Mesothelial cell of epicardium (in vitro differentiated cells): ENCODE measurements at regions not wholly inside any gene's neighbourhood (a gene's known extent, or its start where the extent isn't known, plus 50 kb on each side); places are given as distances from the start of the nearest gene placed in this dataset.

Source experiments
- DNase-seq, 2 experiments: peaks; one replicate each; pipeline ENCODE4 v3.0.0; 2021; ENCODE audit warnings: low spot score in 2 of 2; ENCODE audit not compliant: unreplicated experiment in 2 of 2
- H3K27ac Mint-ChIP-seq: 2 replicates; pipeline ENCODE4 v1.8.0; 2021; ENCODE audit warnings: mixed read lengths
- H3K27me3 Mint-ChIP-seq: 2 replicates; pipeline ENCODE4 v1.8.0; 2021; ENCODE audit warnings: low read depth, mixed read lengths
- H3K36me3 Mint-ChIP-seq: 2 replicates; pipeline ENCODE4 v1.8.0; 2021; ENCODE audit warnings: mixed read lengths
- H3K4me1 Mint-ChIP-seq: 2 replicates; pipeline ENCODE4 v1.8.0; 2021; ENCODE audit warnings: mixed read lengths
- H3K4me3 Mint-ChIP-seq: 2 replicates; pipeline ENCODE4 v1.8.0; 2021; ENCODE audit warnings: mild to moderate bottlenecking, moderate library complexity, mixed read lengths
- H3K9me3 Mint-ChIP-seq: 2 replicates; pipeline ENCODE4 v1.8.0; 2021; ENCODE audit warnings: mixed read lengths
- TF ChIP-seq, protein P1 (sequence below): fragments of 200-600 bp; sonication (generic); IDR thresholded peaks from one replicate; pipeline ENCODE4 v1.5.0; 2021; ENCODE audit warnings: antibody characterized with exemption; ENCODE audit not compliant: unreplicated experiment

DNA sequence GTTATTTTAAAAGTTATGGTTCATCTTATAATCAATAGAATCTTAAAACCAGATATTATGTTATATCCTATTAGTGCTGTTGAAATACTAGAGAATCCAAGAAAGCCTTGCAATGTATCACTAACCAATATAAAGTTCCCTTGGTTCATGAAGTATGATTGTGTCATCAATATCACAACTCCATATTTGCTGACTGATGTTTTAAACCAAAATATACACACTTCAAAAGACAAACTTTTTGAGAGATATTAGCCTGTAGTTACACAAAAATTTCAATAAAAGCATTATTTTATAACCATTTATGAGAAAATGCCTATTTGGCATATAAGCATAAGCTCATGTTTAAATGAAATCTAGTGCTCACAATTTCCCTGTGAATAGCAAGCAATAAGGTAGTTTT is 198.6 kb downstream of the CENPC start:
- Mint-ChIP-seq H3K27me3 (peaks cover 16% of the 10 kb centered on the region), H3K9me3 (peaks cover 5% of the 10 kb centered on the region), H3K36me3 (no peaks in the 10 kb centered on the region), H3K4me1 (peaks cover 26% of the 10 kb centered on the region), H3K27ac (no peak overlapping the region), H3K4me3 (no peak overlapping the region)
- no peak for DNase-seq
- TF ChIP-seq, protein P1, sequence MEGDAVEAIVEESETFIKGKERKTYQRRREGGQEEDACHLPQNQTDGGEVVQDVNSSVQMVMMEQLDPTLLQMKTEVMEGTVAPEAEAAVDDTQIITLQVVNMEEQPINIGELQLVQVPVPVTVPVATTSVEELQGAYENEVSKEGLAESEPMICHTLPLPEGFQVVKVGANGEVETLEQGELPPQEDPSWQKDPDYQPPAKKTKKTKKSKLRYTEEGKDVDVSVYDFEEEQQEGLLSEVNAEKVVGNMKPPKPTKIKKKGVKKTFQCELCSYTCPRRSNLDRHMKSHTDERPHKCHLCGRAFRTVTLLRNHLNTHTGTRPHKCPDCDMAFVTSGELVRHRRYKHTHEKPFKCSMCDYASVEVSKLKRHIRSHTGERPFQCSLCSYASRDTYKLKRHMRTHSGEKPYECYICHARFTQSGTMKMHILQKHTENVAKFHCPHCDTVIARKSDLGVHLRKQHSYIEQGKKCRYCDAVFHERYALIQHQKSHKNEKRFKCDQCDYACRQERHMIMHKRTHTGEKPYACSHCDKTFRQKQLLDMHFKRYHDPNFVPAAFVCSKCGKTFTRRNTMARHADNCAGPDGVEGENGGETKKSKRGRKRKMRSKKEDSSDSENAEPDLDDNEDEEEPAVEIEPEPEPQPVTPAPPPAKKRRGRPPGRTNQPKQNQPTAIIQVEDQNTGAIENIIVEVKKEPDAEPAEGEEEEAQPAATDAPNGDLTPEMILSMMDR = no peak

GRCh38 chr4:67344594-67345380 is 200.5 kb downstream of the CENPC start:
- Mint-ChIP-seq H3K4me1 (peaks cover 26% of the 10 kb centered on the region), H3K36me3 (no peaks in the 10 kb centered on the region), H3K9me3 (no peaks in the 10 kb centered on the region), H3K4me3 (no peak overlapping the region), H3K27me3 (peaks cover 21% of the 10 kb centered on the region), H3K27ac (no peak overlapping the region)
- TF ChIP-seq, protein P1 = no peak
- no peak for DNase-seq

- no peak for DNase-seq
- H3K27ac Mint-ChIP-seq = peak overlapping the region; percentile 26
- peaks cover 19% of the 10 kb centered on the region for H3K27me3 Mint-ChIP-seq
- H3K36me3 Mint-ChIP-seq = no peaks in the 10 kb centered on the region
- H3K4me3 Mint-ChIP-seq = no peak overlapping the region
- TF ChIP-seq, protein P1 = no peak
- H3K9me3 Mint-ChIP-seq = no peaks in the 10 kb centered on the region
- peaks cover 26% of the 10 kb centered on the region for H3K4me1 Mint-ChIP-seq
These were observed 202.1 kb downstream of the CENPC start for GRCh38 chr4:67343199-67343598.

- H3K36me3 Mint-ChIP-seq = no peaks in the 10 kb centered on the region
- TF ChIP-seq, protein P1 = no peak
- H3K4me3 Mint-ChIP-seq = no peak overlapping the region
- peaks cover 2% of the 10 kb centered on the region for H3K9me3 Mint-ChIP-seq
- peaks cover 17% of the 10 kb centered on the region for H3K27me3 Mint-ChIP-seq
- H3K27ac Mint-ChIP-seq = no peak overlapping the region
- peaks cover 26% of the 10 kb centered on the region for H3K4me1 Mint-ChIP-seq
- no peak for DNase-seq
These were observed 203.0 kb downstream of the CENPC start for GRCh38 chr4:67342291-67342690.

DNA sequence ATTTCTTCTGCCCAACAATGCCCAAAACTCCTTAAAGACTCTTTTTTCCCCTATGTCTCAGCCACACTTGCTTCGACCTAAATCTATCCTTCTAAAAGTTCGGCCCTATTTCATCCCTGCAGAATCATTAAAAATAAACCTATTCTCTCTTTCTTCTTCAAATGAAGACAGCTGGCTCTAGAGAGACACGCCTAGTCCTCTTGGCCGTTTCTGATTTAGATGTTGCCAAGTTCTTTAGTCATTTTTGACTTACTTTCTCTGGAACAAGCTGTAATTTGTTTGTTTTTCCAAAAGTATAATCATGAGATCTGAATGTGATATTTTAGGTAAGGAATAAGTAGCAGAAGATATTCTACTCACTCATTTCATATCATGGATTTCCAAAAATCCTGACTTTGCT is 211.6 kb downstream of the CENPC start:
- no peak overlapping the region for H3K27ac Mint-ChIP-seq
- TF ChIP-seq, protein P1 = no peak
- peaks cover 3% of the 10 kb centered on the region for H3K36me3 Mint-ChIP-seq
- H3K27me3 Mint-ChIP-seq = peaks cover 9% of the 10 kb centered on the region
- no peak for DNase-seq
- no peak overlapping the region for H3K4me3 Mint-ChIP-seq
- H3K4me1 Mint-ChIP-seq = no peaks in the 10 kb centered on the region
- H3K9me3 Mint-ChIP-seq = peaks cover 12% of the 10 kb centered on the region
